ENCODE measurements at regions not wholly inside any gene's neighbourhood (a gene's known extent, or its start where the extent isn't known, plus 50 kb on each side); places are given as distances from the start of the nearest gene placed in this dataset.

GRCh38 chr2:239539083-239539775, 138.4 kb upstream of the HDAC4 start:
- BruUV-seq (replicated peaks) = no TSS peak
- intact Hi-C loops (cut with micrococcal nuclease) = no loop called here
- H3K79me2 ChIP-seq (ENCODE audit: control insufficient read depth, insufficient read depth, low read length) = no peaks in the 10 kb centered on the region
- POLR2A ChIA-PET = no interaction called here
- H4K20me1 ChIP-seq (replicated peaks; ENCODE audit: control insufficient read depth, extremely low read depth, insufficient read depth, low read length) = no peaks in the 10 kb centered on the region
- no peaks in the 10 kb centered on the region for H3K36me3 ChIP-seq (ENCODE audit: control insufficient read depth in 2 of 2, extremely low read depth in 1 of 2, insufficient read depth in 2 of 2, low read length in 2 of 2)
- no peaks in the 10 kb centered on the region for H3K4me1 ChIP-seq (ENCODE audit: control insufficient read depth, extremely low read depth, insufficient read depth, low read length)
- H3K9ac ChIP-seq (replicated peaks; ENCODE audit: extremely low read depth, insufficient read depth, low read length) = no peak overlapping the region
- no peak for TF ChIP-seq CTCF (IDR thresholded peaks at IDR 0.05; ENCODE audit: extremely low read depth in 1 of 2, insufficient read depth in 1 of 2, low read depth in 1 of 2, low read length in 2 of 2)
- no peak for TF ChIP-seq MAX (IDR thresholded peaks at IDR 0.05; ENCODE audit: insufficient read depth, insufficient read length)
- no peak for TF ChIP-seq MYC (IDR thresholded peaks at IDR 0.05; ENCODE audit: low read depth, low read length)
- TF ChIP-seq FOS (IDR thresholded peaks at IDR 0.05; ENCODE audit: borderline replicate concordance, insufficient read depth, low read length) = no peak
- no peak for TF ChIP-seq POLR2A (IDR thresholded peaks at IDR 0.05; ENCODE audit: low read depth, low read length)
- no peak for TF ChIP-seq JUN (IDR thresholded peaks at IDR 0.05; ENCODE audit: borderline replicate concordance, insufficient read depth, insufficient read length, low read depth)
- no peak for TF ChIP-seq EZH2 (IDR thresholded peaks at IDR 0.05; ENCODE audit: borderline replicate concordance, low read depth, low read length, severe bottlenecking)
- TF ChIP-seq GATA2 (IDR thresholded peaks at IDR 0.05; ENCODE audit: insufficient read depth, insufficient read length, low read depth, low read length) = no peak
- TF ChIP-seq POLR2AphosphoS5 (IDR thresholded peaks at IDR 0.05; ENCODE audit: insufficient read depth, low read depth, low read length) = no peak
- DNase-seq (ENCODE audit: low read depth, low spot score) = no peak
- no peak overlapping the region for H3K4me2 ChIP-seq (ENCODE audit: insufficient read depth, low read length)
- H3K9me1 ChIP-seq (replicated peaks; ENCODE audit: control insufficient read depth, extremely low read depth, insufficient read depth, low read length) = no peaks in the 10 kb centered on the region
- H3K4me3 ChIP-seq (replicated peaks in 1 of 3; ENCODE audit: insufficient read depth in 1 of 3, low read depth in 1 of 3, low read length in 3 of 3) = no peak overlapping the region
- no peaks in the 10 kb centered on the region for H3K27me3 ChIP-seq (ENCODE audit: control insufficient read depth in 2 of 2, insufficient read depth in 2 of 2, low read length in 2 of 2)
- peaks cover 2% of the 10 kb centered on the region for H3K9me3 ChIP-seq (replicated peaks; ENCODE audit: control insufficient read depth, insufficient read depth, low read length)
- no peak for FAIRE-seq
- H3K27ac ChIP-seq (ENCODE audit: insufficient read depth, low read depth, low read length) = no peak overlapping the region
- H2AFZ ChIP-seq (ENCODE audit: low read depth, low read length) = no peak overlapping the region
- dilution Hi-C loops (cut with MboI; ENCODE audit: extremely low pct_ligation_motif_present, low sequenced_read_pairs) = no loop called here
- CTCF ChIA-PET = no interaction called here
